Activated naive CD8-positive, alpha-beta T cell (primary cell): ENCODE measurements at regions not wholly inside any gene's neighbourhood (a gene's known extent, or its start where the extent isn't known, plus 50 kb on each side); places are given as distances from the start of the nearest gene placed in this dataset.

Source experiments
- H3K27ac Mint-ChIP-seq: one replicate; pipeline ENCODE4 v1.8.0; 2021; ENCODE audit warnings: mixed read lengths
- H3K27me3 Mint-ChIP-seq: one replicate; pipeline ENCODE4 v1.8.0; 2021; ENCODE audit warnings: mixed read lengths
- H3K36me3 Mint-ChIP-seq: one replicate; pipeline ENCODE4 v1.8.0; 2021; ENCODE audit warnings: mixed read lengths
- H3K4me1 Mint-ChIP-seq: one replicate; pipeline ENCODE4 v1.8.0; 2021; ENCODE audit warnings: low read depth, mixed read lengths
- H3K4me3 Mint-ChIP-seq: one replicate; pipeline ENCODE4 v1.8.0; 2021; ENCODE audit warnings: mild to moderate bottlenecking, mixed read lengths
- H3K9me3 Mint-ChIP-seq: one replicate; pipeline ENCODE4 v1.8.0; 2021; ENCODE audit warnings: low read depth, mixed read lengths

DNA sequence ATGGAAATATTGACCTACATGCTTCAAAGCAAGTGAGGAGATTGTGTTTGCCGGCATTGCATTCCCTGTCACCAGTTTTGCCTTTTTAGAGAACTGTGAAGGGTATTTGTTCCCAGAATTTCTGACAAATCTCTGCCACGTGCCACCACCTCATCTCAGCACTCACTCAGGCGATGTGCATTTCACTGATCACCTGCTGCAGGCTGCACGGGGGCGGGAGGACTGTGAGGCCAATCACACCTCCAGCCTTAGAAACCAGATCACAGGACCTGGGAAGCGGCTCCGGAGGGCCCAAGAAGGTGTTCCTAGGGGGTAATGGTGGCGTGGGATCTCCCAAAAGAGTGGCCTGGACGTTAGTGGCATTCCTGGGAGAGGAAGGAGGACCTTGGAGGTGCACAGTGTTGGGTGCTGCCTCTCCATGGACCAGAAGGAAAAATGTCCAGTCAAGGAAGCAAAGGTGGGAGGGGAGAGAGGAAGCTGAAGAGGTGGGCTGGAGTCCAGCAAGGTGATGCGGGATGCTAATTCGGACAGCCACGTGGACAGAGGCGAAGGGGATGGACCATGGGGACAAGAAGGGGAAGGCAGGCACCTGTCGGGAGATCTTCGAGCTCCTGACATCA is 63.6 kb upstream of the OLFM1 start:
- Mint-ChIP-seq H3K27ac (no peak overlapping the region), H3K36me3 (no peaks in the 10 kb centered on the region), H3K4me1 (no peaks in the 10 kb centered on the region), H3K9me3 (no peaks in the 10 kb centered on the region), H3K27me3 (no peaks in the 10 kb centered on the region), H3K4me3 (no peak overlapping the region)

DNA sequence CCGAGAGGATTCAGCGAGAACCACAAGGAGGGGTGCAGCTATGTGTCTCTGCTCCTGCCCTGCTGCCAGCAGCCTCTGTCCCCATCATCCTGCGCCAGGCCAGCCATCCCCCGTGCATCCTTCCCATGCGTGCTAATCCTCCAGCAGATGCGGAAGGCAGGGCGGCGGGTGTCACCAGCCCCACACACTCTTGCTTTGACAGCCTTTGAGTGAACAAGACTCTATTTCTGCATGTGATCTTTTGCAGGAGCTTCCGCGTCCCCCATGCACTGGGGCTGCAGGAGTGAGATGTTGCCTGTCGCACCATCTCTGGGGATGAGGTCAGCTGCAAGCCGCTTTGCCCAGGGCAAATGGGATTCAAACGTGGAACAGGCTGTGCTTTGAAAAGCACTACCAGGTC is 58.0 kb upstream of the OLFM1 start:
- no peak overlapping the region for H3K4me3 Mint-ChIP-seq
- H3K27me3 Mint-ChIP-seq: peaks cover 1% of the 10 kb centered on the region
- H3K27ac Mint-ChIP-seq: no peak overlapping the region
- no peaks in the 10 kb centered on the region for H3K4me1 Mint-ChIP-seq
- H3K36me3 Mint-ChIP-seq: no peaks in the 10 kb centered on the region
- H3K9me3 Mint-ChIP-seq: no peaks in the 10 kb centered on the region

DNA sequence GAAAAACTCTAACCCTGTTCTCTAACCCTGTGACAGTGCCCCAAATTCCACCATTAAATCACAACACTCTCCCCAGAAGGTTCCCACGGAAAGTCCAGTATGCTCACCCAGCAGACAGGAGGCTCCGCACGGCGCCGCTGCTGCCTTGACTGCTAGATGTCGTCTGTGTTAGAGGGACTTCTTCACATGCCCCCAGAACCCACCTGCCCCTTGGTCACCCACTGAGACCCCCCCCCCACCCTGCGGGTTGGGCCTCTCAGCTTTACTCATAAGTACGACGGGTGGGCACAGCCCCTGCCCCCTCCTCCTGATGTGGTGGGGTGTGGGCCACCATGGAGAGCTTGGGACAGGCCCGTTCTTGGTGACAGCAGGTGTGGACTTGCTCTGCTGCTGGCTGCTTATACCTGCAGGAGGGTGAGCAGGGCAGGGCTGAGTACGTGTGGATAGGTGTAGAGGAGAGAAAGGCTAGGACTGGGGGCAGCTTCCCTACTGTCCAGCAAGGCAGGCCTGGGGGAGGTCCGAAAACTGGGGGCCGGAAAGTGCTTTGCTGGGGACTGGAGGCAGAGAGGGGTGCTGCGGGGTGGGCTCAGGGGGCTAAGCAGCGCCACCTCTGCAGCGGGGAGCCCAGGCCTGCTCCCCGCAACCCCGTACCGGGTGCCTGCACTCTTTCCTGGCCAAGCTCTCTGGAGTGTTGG is 57.5 kb upstream of the OLFM1 start:
- no peak overlapping the region for H3K27ac Mint-ChIP-seq
- peaks cover 1% of the 10 kb centered on the region for H3K27me3 Mint-ChIP-seq
- no peak overlapping the region for H3K4me3 Mint-ChIP-seq
- no peaks in the 10 kb centered on the region for H3K4me1 Mint-ChIP-seq
- H3K9me3 Mint-ChIP-seq: no peaks in the 10 kb centered on the region
- H3K36me3 Mint-ChIP-seq: no peaks in the 10 kb centered on the region

DNA sequence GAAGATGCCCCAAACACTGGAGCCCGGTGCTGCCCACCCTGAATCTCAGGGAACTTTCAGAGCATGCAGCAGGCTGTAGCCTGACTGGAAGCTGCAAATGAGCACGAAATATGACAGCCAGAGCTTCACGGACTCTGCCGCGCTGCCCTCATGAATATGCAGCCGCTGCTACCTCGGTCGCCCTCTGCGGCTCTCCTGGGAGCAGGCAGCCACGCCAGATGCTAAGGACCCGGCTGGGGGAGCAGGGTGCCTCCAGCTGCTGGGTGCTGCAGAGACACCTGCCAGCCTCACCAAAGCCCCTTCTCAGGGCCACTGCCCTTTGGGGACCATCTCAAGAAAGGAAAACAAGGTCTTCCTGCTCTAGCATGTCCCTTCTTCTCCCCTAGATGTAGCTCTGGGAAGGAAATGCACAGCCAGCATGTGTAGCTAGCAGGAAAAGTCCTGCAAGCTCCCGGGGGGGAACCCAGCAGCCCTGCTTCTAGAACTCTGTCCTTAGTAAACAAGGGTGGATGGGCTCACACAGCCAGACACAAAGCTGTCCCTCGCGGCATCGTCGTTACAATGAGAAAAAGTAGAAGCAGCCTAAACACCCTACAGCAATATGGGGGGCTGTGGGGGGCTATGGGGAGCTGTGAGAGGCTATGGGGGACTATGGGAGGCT is 56.8 kb upstream of the OLFM1 start:
- Mint-ChIP-seq H3K27ac (no peak overlapping the region), H3K9me3 (no peaks in the 10 kb centered on the region), H3K27me3 (peaks cover 1% of the 10 kb centered on the region), H3K4me1 (no peaks in the 10 kb centered on the region), H3K4me3 (no peak overlapping the region), H3K36me3 (no peaks in the 10 kb centered on the region)

DNA sequence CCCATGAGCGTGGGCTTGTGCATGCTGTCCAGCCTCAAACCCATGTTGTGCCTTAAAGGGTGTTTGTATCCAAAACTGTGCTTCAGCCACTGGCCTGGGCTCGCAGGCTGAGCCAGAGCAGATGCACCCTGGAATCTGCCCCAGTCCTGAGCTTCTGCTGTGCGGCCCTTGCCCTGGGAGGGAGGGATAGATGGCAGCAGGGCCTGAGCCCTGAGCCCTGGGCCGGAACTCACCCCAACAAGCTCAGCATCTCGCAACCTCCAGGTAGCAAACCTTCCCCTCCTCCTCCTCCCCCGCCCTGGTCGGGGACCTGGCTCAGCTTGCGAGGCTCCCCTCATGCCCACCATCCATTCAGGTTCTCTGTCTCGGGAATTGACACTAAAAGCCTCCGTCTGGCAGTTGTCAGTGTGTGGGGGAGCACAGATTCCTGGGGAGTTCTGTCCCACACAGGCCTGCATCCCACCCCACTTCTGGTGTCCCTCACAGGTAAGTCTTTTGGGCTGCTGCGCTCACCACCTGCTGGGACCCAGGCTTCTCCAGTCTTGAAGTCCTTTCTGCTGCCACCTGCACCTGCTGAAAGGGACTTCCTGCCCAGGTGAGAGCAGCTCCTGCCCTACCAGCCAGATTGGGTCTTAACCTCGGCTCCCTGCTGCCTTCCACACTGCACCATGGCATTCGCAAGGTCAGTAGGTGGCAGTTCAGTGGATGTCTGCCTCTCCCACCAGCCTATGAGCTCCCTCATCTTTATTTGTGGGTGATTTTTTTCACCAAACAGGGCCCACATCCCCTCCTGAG is 55.2 kb upstream of the OLFM1 start:
- Mint-ChIP-seq H3K4me3 (no peak overlapping the region), H3K27ac (no peak overlapping the region), H3K36me3 (no peaks in the 10 kb centered on the region), H3K4me1 (no peaks in the 10 kb centered on the region), H3K9me3 (no peaks in the 10 kb centered on the region), H3K27me3 (peaks cover 1% of the 10 kb centered on the region)

DNA sequence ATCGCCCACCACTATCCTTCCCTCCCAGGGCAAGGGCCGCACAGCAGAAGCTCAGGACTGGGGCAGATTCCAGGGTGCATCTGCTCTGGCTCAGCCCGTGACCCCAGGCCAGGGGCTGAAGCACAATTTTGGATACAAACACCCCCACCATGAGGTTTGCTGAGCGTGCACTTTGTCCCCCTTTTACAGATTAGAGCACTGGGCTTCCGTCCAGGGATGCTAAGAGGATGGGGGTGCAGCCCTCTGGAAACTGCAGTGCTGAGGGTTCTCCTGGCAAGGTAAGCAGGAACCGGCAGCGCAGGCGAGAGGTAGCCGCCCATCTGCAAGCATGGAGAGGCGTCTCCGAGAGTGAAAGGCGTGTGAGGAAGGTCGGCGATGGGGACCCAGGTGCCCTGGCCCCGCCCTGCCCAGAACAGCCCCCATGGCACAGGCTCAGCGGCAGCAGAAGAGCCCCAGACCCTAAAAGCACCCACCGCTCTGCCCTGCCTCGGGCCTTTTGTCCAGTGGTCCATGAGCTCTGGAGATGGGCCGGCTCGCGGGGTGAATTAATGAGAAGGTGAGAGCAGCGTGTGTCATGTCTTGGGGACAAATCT is 54.5 kb upstream of the OLFM1 start:
- H3K9me3 Mint-ChIP-seq: no peaks in the 10 kb centered on the region

DNA sequence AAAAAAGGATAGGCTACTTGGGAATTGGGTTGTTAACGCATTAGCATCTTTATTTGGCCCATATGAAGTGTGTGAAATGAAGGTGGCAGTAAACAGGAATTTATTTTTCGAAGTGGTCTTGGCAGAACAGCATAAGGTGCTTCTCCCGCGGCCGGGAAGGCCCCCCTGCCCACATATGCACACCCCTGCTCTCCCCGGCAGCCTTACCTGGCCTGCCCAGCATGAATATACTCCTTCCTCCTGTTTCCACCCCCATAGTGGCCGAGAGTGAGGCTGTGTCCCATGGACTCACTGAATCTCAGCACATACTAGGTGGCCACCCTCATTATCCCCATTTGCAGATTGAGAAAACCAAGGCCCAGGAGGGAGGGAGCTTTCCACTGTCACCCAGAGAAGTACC is 54.0 kb upstream of the OLFM1 start:
- Mint-ChIP-seq H3K27me3 (peaks cover 1% of the 10 kb centered on the region), H3K27ac (no peak overlapping the region), H3K4me3 (no peak overlapping the region), H3K36me3 (no peaks in the 10 kb centered on the region), H3K4me1 (no peaks in the 10 kb centered on the region), H3K9me3 (no peaks in the 10 kb centered on the region)

More for the DNA sequence above, 54.5 kb upstream of the OLFM1 start:
- Mint-ChIP-seq H3K4me3 (no peak overlapping the region), H3K4me1 (no peaks in the 10 kb centered on the region), H3K27ac (no peak overlapping the region), H3K27me3 (peaks cover 1% of the 10 kb centered on the region), H3K36me3 (no peaks in the 10 kb centered on the region)

DNA sequence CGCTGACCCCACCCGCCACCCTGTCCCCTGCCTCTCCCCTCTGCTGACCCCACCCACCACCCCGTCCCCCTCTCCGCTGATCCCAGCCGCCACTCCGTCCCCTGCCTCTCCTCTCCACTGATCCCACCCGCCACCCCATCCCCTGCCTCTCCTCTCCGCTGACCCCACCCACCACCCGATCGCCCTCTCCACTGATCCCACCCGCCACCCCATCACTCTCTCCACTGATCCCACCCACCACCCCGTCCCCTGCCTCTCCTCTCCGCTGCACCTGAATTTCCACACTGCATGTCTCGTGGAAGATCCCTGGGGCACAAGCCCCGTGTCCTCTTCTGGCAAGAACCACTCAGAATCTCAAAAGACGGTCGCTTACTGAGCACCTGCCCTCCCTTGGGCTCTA is 53.4 kb upstream of the OLFM1 start:
- Mint-ChIP-seq H3K4me1 (no peaks in the 10 kb centered on the region), H3K27me3 (peaks cover 3% of the 10 kb centered on the region), H3K9me3 (no peaks in the 10 kb centered on the region), H3K27ac (no peak overlapping the region), H3K4me3 (no peak overlapping the region), H3K36me3 (no peaks in the 10 kb centered on the region)

DNA sequence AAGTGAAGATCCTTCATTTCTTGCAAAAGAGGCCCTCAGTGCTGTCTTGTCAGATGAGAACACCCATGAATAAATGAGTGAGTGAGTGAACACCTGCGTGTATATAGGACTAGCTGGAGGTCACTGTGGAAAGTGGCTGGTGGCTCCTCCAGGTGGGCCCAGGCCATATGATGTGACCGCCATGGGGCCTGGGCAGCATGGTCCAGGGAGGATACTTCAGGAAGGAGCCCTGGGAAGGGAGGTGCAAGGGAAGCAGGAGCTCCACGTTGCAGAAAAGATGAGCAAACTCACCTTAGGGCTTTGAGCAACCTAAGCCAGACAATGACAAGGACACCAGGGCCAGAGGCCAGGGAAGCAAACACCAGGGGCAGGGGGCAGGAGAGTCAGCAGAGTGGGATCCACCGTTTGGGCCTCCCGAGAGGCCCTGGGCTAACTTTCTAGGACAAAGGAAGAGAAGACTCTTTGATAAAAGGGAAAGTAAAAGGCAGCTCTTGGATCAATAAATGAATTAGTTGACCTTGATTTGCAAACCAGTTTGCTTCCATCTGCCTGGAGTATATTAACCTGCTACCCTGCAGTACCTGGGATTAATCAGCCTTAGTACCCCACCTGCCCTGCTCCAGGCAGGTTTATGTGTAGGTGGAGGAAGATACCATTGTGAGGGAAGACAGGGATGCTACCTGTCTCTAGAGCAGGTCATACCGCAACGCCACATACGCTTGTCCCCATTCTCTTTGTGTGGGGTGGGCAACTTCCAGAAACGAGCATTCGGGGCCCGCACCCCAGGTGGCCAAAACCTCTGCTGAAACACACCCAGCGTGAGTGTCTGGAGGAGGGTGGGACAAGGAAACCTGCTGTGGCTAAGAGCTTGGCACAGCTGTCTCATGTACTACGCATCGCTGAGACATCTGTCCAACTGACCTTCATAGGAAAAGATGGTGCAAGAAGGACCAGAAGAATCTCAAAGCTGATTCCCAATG is 51.4 kb upstream of the OLFM1 start:
- H3K27ac Mint-ChIP-seq: no peak overlapping the region
- peaks cover 1% of the 10 kb centered on the region for H3K27me3 Mint-ChIP-seq
- H3K9me3 Mint-ChIP-seq: no peaks in the 10 kb centered on the region
- H3K36me3 Mint-ChIP-seq: no peaks in the 10 kb centered on the region
- H3K4me1 Mint-ChIP-seq: no peaks in the 10 kb centered on the region
- H3K4me3 Mint-ChIP-seq: no peak overlapping the region

DNA sequence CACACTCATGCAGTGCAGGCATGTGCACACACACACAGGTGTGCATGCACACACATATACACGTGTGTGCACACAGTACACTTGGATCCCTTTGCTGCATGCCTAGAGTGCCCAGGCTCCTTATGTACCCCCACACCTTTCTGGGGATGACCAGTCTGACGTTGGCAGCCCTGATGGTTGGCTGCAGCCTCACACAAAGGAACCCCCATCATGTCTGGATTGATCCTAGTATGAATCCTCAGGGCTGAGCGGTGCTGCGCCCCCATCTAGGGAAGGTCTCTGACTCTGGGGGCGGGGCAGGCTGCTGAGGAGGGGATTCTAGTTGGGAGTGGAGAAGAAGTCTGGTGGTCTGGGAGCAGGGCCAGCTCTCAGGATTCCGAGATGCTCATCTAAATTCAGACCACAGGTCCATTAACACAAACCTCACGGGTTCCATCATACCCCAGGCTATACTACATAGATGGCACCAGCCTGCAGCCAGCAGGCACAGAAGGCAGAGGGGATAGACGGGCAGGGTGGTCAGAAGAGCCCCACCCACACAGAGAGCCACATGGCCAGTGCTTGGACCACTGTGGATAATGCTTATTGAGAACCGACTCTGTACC is 50.5 kb upstream of the OLFM1 start:
- H3K27ac Mint-ChIP-seq: no peak overlapping the region
- no peak overlapping the region for H3K4me3 Mint-ChIP-seq
- no peaks in the 10 kb centered on the region for H3K36me3 Mint-ChIP-seq
- no peaks in the 10 kb centered on the region for H3K4me1 Mint-ChIP-seq
- H3K9me3 Mint-ChIP-seq: no peaks in the 10 kb centered on the region
- H3K27me3 Mint-ChIP-seq: peaks cover 1% of the 10 kb centered on the region

DNA sequence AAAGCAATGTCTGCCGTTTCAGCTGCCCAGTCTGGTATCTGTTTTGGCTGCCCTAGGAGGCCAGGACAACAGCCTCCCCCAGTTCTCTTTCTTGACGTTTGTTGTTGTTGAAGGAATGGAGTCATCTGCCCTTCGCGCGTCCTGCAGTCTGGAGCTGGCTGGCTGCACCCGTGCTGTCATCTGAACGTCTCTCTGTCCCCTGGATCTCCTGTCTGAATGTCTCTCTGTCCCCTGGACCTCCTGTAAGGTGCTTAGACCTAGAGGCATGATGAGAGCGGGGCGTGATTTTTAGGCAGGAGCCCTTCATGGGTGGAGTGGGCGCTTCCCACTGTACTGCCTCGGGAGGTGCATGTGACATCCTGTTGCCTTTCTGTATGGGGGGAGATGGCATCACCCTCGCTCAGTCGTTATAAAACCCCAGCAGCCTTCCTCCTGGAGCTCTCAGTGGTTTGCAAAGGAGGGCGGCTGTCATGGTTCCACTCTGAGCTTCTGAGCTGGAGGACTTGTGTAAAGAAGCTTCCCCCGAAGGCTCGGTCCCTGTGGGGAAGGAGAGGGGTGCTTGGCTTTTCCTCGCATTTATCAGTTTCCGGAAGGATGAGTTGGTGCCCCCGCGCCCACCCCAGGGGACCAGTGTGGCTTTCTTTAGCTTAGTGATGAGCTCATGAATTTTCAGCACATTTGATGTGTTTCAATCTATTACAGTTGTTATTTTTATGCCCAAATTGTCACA is 49.8 kb upstream of the OLFM1 start:
- Mint-ChIP-seq H3K4me3 (no peak overlapping the region), H3K4me1 (no peaks in the 10 kb centered on the region), H3K27me3 (peaks cover 4% of the 10 kb centered on the region), H3K9me3 (no peaks in the 10 kb centered on the region), H3K27ac (no peak overlapping the region), H3K36me3 (no peaks in the 10 kb centered on the region)
